Gastrocnemius medialis (tissue), 4 donors: ENCODE measurements at regions not wholly inside any gene's neighbourhood (a gene's known extent, or its start where the extent isn't known, plus 50 kb on each side); places are given as distances from the start of the nearest gene placed in this dataset.
"Not testable (repeated sequence)": the region's sequence is repeated elsewhere in the genome, so short reads cannot be mapped to it uniquely, and the experiment has no call there.

Experiments used
- POLR2A ChIP-seq, 2 donors: fragments of 450-650 bp; IDR thresholded peaks; one replicate each; pipeline ENCODE4 v1.6.1; 2017; ENCODE audit warnings: antibody characterized with exemption in 2 of 2, mild to moderate bottlenecking in 2 of 2, moderate library complexity in 2 of 2
- TF ChIP-seq, protein P1 (sequence below), 5 experiments: fragments of 450-650 bp in 3 of 5; fragments of 200-600 bp in 2 of 5; sonication (generic) in 2 of 5; IDR thresholded peaks in 4 of 5; conservative IDR thresholded peaks in 1 of 5; 1 replicate in 4 of 5; 2 replicates in 1 of 5; pipeline ENCODE4 v1.5.1; 2016 to 2019; ENCODE audit warnings: antibody characterized with exemption in 5 of 5, mild to moderate bottlenecking in 3 of 5, moderate library complexity in 3 of 5

DNA sequence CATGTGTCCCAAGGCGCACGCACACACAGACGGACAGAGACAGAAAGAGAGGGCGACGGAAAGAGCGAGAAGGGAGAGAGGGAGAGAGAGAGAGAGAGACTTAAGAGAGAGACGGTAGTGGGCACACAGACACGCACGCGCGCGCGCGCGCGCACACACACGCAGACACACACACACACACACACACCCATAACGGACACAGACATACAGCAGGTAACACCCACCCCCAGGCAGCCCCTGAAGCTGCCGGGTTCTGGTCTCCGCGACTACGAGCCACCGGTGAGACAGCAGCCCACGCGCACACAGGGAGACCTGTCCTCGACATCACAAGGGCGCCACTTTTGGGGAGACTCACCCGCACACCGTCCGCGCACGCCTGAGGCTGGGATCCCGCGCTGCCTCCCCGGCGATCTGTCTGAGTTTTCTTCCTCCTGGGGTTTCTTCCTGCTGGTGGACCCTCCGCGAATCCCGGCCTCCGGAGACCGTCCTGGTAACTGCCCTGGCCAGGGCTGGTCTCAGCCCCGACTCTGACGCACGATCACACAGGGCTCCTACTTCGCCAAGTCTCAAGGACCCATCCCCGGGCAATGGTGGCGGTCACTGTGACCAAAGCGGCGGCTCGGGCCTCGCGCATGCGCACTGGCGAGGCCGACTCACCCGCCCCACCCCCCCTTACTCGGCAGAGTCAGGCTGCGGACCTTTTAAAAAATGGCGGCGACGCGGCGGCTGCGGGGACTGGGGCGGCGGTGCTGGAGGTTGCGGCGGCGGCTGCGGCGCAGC lies 750.7 kb downstream of the SPATA31A1 start:
- TF ChIP-seq POLR2A (IDR thresholded peaks at IDR 0.05): not testable (repeated sequence)
- TF ChIP-seq, protein P1, sequence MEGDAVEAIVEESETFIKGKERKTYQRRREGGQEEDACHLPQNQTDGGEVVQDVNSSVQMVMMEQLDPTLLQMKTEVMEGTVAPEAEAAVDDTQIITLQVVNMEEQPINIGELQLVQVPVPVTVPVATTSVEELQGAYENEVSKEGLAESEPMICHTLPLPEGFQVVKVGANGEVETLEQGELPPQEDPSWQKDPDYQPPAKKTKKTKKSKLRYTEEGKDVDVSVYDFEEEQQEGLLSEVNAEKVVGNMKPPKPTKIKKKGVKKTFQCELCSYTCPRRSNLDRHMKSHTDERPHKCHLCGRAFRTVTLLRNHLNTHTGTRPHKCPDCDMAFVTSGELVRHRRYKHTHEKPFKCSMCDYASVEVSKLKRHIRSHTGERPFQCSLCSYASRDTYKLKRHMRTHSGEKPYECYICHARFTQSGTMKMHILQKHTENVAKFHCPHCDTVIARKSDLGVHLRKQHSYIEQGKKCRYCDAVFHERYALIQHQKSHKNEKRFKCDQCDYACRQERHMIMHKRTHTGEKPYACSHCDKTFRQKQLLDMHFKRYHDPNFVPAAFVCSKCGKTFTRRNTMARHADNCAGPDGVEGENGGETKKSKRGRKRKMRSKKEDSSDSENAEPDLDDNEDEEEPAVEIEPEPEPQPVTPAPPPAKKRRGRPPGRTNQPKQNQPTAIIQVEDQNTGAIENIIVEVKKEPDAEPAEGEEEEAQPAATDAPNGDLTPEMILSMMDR (IDR thresholded peaks at IDR 0.05 in 4 of 5, conservative IDR thresholded peaks at IDR 0.05 in 1 of 5): not testable (repeated sequence)
